ENCODE measurements at regions not wholly inside any gene's neighbourhood (a gene's known extent, or its start where the extent isn't known, plus 50 kb on each side); places are given as distances from the start of the nearest gene placed in this dataset.
"Not testable (repeated sequence)": the region's sequence is repeated elsewhere in the genome, so short reads cannot be mapped to it uniquely, and the experiment has no call there.

DNA sequence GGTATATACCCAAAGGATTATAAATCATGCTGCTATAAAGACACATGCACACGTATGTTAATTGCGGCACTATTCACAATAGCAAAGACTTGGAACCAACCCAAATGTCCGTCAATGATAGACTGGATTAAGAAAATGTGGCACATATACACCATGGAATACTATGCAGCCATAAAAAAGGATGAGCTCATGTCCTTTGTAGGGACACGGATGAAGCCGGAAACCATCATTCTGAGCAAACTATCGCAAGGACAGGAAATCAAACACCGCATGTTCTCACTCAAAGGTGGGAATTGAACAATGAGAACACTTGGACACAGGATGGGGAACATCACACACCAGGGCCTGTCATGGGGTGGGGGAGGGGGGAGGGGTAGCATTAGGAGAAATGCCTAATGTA, 66.8 kb upstream of the LTBP1 start:
- not testable (repeated sequence) for TF ChIP-seq MXI1 (IDR thresholded peaks at IDR 0.05; ENCODE audit: borderline replicate concordance, low read depth, low read length); FOS (IDR thresholded peaks at IDR 0.05; ENCODE audit: low read depth, low read length); POLR2A (IDR thresholded peaks at IDR 0.05; ENCODE audit: low read depth, low read length); RAD21 (IDR thresholded peaks at IDR 0.05; ENCODE audit: low read length); MAZ (IDR thresholded peaks at IDR 0.05; ENCODE audit: borderline replicate concordance, low read depth, low read length); CHD1 (IDR thresholded peaks at IDR 0.05; ENCODE audit: low read depth, low read length); CEBPB (IDR thresholded peaks at IDR 0.05; ENCODE audit: low read depth, low read length); MAFK (IDR thresholded peaks at IDR 0.05; ENCODE audit: low read depth, low read length); SMC3 (IDR thresholded peaks at IDR 0.05; ENCODE audit: low read depth, low read length); RFX5 (IDR thresholded peaks at IDR 0.05; ENCODE audit: low read depth, low read length); BHLHE40 (IDR thresholded peaks at IDR 0.05; ENCODE audit: low read depth, low read length)
- TF ChIP-seq, protein P1, sequence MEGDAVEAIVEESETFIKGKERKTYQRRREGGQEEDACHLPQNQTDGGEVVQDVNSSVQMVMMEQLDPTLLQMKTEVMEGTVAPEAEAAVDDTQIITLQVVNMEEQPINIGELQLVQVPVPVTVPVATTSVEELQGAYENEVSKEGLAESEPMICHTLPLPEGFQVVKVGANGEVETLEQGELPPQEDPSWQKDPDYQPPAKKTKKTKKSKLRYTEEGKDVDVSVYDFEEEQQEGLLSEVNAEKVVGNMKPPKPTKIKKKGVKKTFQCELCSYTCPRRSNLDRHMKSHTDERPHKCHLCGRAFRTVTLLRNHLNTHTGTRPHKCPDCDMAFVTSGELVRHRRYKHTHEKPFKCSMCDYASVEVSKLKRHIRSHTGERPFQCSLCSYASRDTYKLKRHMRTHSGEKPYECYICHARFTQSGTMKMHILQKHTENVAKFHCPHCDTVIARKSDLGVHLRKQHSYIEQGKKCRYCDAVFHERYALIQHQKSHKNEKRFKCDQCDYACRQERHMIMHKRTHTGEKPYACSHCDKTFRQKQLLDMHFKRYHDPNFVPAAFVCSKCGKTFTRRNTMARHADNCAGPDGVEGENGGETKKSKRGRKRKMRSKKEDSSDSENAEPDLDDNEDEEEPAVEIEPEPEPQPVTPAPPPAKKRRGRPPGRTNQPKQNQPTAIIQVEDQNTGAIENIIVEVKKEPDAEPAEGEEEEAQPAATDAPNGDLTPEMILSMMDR (conservative IDR thresholded peaks at IDR 0.05; ENCODE audit: low read depth, low read length): not testable (repeated sequence)
- TF ChIP-seq, protein P2, sequence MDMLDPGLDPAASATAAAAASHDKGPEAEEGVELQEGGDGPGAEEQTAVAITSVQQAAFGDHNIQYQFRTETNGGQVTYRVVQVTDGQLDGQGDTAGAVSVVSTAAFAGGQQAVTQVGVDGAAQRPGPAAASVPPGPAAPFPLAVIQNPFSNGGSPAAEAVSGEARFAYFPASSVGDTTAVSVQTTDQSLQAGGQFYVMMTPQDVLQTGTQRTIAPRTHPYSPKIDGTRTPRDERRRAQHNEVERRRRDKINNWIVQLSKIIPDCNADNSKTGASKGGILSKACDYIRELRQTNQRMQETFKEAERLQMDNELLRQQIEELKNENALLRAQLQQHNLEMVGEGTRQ (IDR thresholded peaks at IDR 0.05; ENCODE audit: low read depth, low read length): not testable (repeated sequence)
- TF ChIP-seq, protein P3, sequence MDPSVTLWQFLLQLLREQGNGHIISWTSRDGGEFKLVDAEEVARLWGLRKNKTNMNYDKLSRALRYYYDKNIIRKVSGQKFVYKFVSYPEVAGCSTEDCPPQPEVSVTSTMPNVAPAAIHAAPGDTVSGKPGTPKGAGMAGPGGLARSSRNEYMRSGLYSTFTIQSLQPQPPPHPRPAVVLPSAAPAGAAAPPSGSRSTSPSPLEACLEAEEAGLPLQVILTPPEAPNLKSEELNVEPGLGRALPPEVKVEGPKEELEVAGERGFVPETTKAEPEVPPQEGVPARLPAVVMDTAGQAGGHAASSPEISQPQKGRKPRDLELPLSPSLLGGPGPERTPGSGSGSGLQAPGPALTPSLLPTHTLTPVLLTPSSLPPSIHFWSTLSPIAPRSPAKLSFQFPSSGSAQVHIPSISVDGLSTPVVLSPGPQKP (IDR thresholded peaks at IDR 0.05; ENCODE audit: borderline replicate concordance, low read depth, low read length): not testable (repeated sequence)

All from IMR-90 (cell line).